Progenitor cell of endocrine pancreas (in vitro differentiated cells): ENCODE measurements at regions not wholly inside any gene's neighbourhood (a gene's known extent, or its start where the extent isn't known, plus 50 kb on each side); places are given as distances from the start of the nearest gene placed in this dataset.

ENCODE experiments used
- DNase-seq: peaks from one replicate; pipeline ENCODE4 v3.0.0; 2021; ENCODE audit warnings: low spot score; ENCODE audit not compliant: unreplicated experiment
- H3K27ac Mint-ChIP-seq: 2 replicates; pipeline ENCODE4 v1.8.0; 2021; ENCODE audit warnings: mild to moderate bottlenecking, moderate library complexity, mixed read lengths
- H3K27me3 Mint-ChIP-seq: 2 replicates; pipeline ENCODE4 v1.8.0; 2021; ENCODE audit warnings: mixed read lengths
- H3K36me3 Mint-ChIP-seq: 2 replicates; pipeline ENCODE4 v1.8.0; 2022; ENCODE audit warnings: mixed read lengths; ENCODE audit not compliant: insufficient read depth
- H3K4me1 Mint-ChIP-seq: 2 replicates; pipeline ENCODE4 v1.8.0; 2021; ENCODE audit warnings: low read depth, mixed read lengths
- H3K4me3 Mint-ChIP-seq: 2 replicates; pipeline ENCODE4 v1.8.0; 2021; ENCODE audit warnings: low read depth, mild to moderate bottlenecking, moderate library complexity, mixed read lengths
- H3K9me3 Mint-ChIP-seq: 2 replicates; pipeline ENCODE4 v1.8.0; 2021; ENCODE audit warnings: low read depth, mixed read lengths
- CTCF ChIP-seq: fragments of 200-600 bp; sonication (generic); IDR thresholded peaks from one replicate; pipeline ENCODE4 v1.5.0; 2021; ENCODE audit warnings: antibody characterized with exemption, mild to moderate bottlenecking; ENCODE audit not compliant: unreplicated experiment

- Mint-ChIP-seq H3K36me3 (peaks cover 27% of the 10 kb centered on the region), H3K4me3 (no peak overlapping the region), H3K27me3 (no peaks in the 10 kb centered on the region), H3K27ac (no peak overlapping the region), H3K4me1 (no peaks in the 10 kb centered on the region), H3K9me3 (peaks cover 24% of the 10 kb centered on the region)
- no peak for DNase-seq
- TF ChIP-seq CTCF: no peak
These were observed 253.8 kb upstream of the PMFBP1 start for GRCh38 chr16:72425571-72426341.

GRCh38 chr16:72424757-72425156, 252.8 kb upstream of the PMFBP1 start:
- Mint-ChIP-seq H3K4me3 (no peak overlapping the region), H3K36me3 (peaks cover 27% of the 10 kb centered on the region), H3K27ac (no peak overlapping the region), H3K9me3 (peaks cover 24% of the 10 kb centered on the region), H3K4me1 (no peaks in the 10 kb centered on the region), H3K27me3 (no peaks in the 10 kb centered on the region)
- no peak for TF ChIP-seq CTCF
- no peak for DNase-seq

GRCh38 chr16:72422308-72422897, 250.4 kb upstream of the PMFBP1 start:
- no peak overlapping the region for H3K27ac Mint-ChIP-seq
- no peaks in the 10 kb centered on the region for H3K4me1 Mint-ChIP-seq
- no peak for TF ChIP-seq CTCF
- peaks cover 24% of the 10 kb centered on the region for H3K9me3 Mint-ChIP-seq
- no peaks in the 10 kb centered on the region for H3K27me3 Mint-ChIP-seq
- H3K36me3 Mint-ChIP-seq: peaks cover 33% of the 10 kb centered on the region
- no peak overlapping the region for H3K4me3 Mint-ChIP-seq
- DNase-seq: no peak

GRCh38 chr16:72419638-72420037, 247.7 kb upstream of the PMFBP1 start:
- TF ChIP-seq CTCF: no peak
- H3K27ac Mint-ChIP-seq: no peak overlapping the region
- H3K36me3 Mint-ChIP-seq: peaks cover 29% of the 10 kb centered on the region
- H3K4me3 Mint-ChIP-seq: no peak overlapping the region
- H3K27me3 Mint-ChIP-seq: no peaks in the 10 kb centered on the region
- DNase-seq: no peak
- H3K9me3 Mint-ChIP-seq: peaks cover 24% of the 10 kb centered on the region
- peaks cover 5% of the 10 kb centered on the region for H3K4me1 Mint-ChIP-seq

DNA sequence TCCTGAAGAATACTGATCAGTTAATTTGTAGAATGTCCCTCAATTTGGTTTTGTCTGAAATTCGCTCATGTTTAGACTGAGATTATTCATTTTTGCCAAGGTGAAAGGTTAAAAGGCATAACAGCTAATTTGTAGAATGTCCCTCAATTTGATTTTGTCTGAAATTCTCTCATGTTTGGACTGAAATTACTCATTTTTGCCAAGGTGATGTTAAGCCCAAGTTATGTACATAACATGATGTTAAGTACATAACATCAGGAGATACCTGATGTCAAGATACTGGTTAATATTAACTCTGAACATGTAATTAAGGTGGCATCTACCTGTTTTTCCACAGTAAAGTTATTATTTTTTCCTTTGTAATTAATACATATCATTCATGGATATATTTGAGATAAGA, 243.4 kb upstream of the PMFBP1 start:
- Mint-ChIP-seq H3K36me3 (peaks cover 9% of the 10 kb centered on the region), H3K9me3 (peaks cover 3% of the 10 kb centered on the region), H3K27me3 (no peaks in the 10 kb centered on the region), H3K27ac (no peak overlapping the region), H3K4me3 (no peak overlapping the region), H3K4me1 (peaks cover 5% of the 10 kb centered on the region)
- no peak for TF ChIP-seq CTCF
- no peak for DNase-seq
